Stomach (tissue), 4 donors: ENCODE measurements at regions not wholly inside any gene's neighbourhood (a gene's known extent, or its start where the extent isn't known, plus 50 kb on each side); places are given as distances from the start of the nearest gene placed in this dataset.

Experiments
- POLR2A ChIP-seq, 4 donors: fragments of 450-650 bp; IDR thresholded peaks; one replicate each; pipeline ENCODE4 v1.6.1; 2016; ENCODE audit warnings: antibody characterized with exemption in 4 of 4, control low read depth in 2 of 4, mild to moderate bottlenecking in 1 of 4, moderate library complexity in 1 of 4
- TF ChIP-seq, protein P1 (sequence below), 7 experiments: fragments of 450-650 bp in 4 of 7; fragments of 200-600 bp in 3 of 7; sonication (generic) in 3 of 7; IDR thresholded peaks; one replicate each; pipeline ENCODE4 v1.5.1; 2016 to 2019; ENCODE audit warnings: antibody characterized with exemption in 7 of 7, control low read depth in 2 of 7, mild to moderate bottlenecking in 1 of 7

DNA sequence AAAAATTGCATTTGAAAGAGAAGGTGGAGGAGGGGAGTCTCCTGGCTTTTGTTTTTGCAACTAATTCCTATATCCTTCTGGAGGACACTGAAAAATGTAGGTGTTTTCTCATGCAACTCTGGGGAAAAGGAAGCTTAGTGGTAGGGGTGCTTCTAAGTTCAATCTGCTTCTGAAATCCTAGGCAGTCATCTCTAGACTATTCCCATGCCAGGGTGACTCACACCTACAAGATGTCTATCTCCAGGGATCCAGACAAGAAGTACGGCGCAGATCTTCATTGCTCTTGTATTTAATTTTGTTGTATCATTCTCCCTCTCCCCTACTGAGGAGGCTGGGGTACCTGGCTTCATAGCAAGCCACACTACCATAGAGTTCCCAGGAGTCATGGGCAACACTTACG, 258.8 kb downstream of the PHF14 start:
- TF ChIP-seq, protein P1, sequence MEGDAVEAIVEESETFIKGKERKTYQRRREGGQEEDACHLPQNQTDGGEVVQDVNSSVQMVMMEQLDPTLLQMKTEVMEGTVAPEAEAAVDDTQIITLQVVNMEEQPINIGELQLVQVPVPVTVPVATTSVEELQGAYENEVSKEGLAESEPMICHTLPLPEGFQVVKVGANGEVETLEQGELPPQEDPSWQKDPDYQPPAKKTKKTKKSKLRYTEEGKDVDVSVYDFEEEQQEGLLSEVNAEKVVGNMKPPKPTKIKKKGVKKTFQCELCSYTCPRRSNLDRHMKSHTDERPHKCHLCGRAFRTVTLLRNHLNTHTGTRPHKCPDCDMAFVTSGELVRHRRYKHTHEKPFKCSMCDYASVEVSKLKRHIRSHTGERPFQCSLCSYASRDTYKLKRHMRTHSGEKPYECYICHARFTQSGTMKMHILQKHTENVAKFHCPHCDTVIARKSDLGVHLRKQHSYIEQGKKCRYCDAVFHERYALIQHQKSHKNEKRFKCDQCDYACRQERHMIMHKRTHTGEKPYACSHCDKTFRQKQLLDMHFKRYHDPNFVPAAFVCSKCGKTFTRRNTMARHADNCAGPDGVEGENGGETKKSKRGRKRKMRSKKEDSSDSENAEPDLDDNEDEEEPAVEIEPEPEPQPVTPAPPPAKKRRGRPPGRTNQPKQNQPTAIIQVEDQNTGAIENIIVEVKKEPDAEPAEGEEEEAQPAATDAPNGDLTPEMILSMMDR (IDR thresholded peaks at IDR 0.05): no peak
- no peak for TF ChIP-seq POLR2A (IDR thresholded peaks at IDR 0.05)
